Subcutaneous abdominal adipose tissue (tissue), 5 donors: ENCODE measurements at regions not wholly inside any gene's neighbourhood (a gene's known extent, or its start where the extent isn't known, plus 50 kb on each side); places are given as distances from the start of the nearest gene placed in this dataset.

Experiments used
- H3K27ac ChIP-seq: one replicate; pipeline ENCODE4 v1.7.0; 2013; ENCODE audit warnings: low read depth, mild to moderate bottlenecking, inconsistent platforms, low read length, moderate library complexity
- H3K27me3 ChIP-seq, 5 donors: one replicate each; pipeline ENCODE4 v1.7.0; 2013; ENCODE audit warnings: low read length in 5 of 5, inconsistent platforms in 1 of 5; ENCODE audit not compliant: control insufficient read depth in 5 of 5, insufficient read depth in 4 of 5
- H3K36me3 ChIP-seq, 5 donors: one replicate each; pipeline ENCODE4 v1.7.0; 2013; ENCODE audit warnings: low read length in 5 of 5; ENCODE audit not compliant: control insufficient read depth in 5 of 5, insufficient read depth in 5 of 5
- H3K4me1 ChIP-seq, 5 donors: one replicate each; pipeline ENCODE4 v1.7.0; 2013; ENCODE audit warnings: low read length in 5 of 5, mild to moderate bottlenecking in 3 of 5, moderate library complexity in 1 of 5; ENCODE audit not compliant: control insufficient read depth in 5 of 5, insufficient read depth in 5 of 5
- H3K4me3 ChIP-seq, 5 donors: one replicate each; pipeline ENCODE4 v1.7.0; 2013; ENCODE audit warnings: low read length in 5 of 5, low read depth in 1 of 5
- H3K9ac ChIP-seq, 5 donors: one replicate each; pipeline ENCODE4 v1.7.0; 2013; ENCODE audit warnings: low read length in 5 of 5, mild to moderate bottlenecking in 4 of 5, moderate library complexity in 3 of 5
- H3K9me3 ChIP-seq, 5 donors: one replicate each; pipeline ENCODE4 v1.7.0; 2013; ENCODE audit warnings: low read length in 5 of 5; ENCODE audit not compliant: control insufficient read depth in 5 of 5
- donor health status: healthy.
- donor health status: healthy.
- donor health status: healthy.
- donor health status: healthy.
- donor health status: healthy.

- Histone ChIP-seq H3K4me1 (no peaks in the 10 kb centered on the region), H3K9ac (no peak overlapping the region), H3K4me3 (no peak overlapping the region), H3K27ac (no peak overlapping the region), H3K27me3 (no peaks in the 10 kb centered on the region), H3K9me3 (no peaks in the 10 kb centered on the region), H3K36me3 (no peaks in the 10 kb centered on the region)
Observed at GRCh38 chr13:68168448-68168847, 938.3 kb upstream of the PCDH9 start.

GRCh38 chr13:68160466-68160865 lies 930.3 kb upstream of the PCDH9 start:
- Histone ChIP-seq H3K4me3 (no peak overlapping the region), H3K9ac (no peak overlapping the region), H3K27ac (no peak overlapping the region), H3K27me3 (no peaks in the 10 kb centered on the region), H3K36me3 (no peaks in the 10 kb centered on the region), H3K4me1 (no peaks in the 10 kb centered on the region), H3K9me3 (no peaks in the 10 kb centered on the region)

- no peak overlapping the region for H3K4me3 ChIP-seq
- H3K4me1 ChIP-seq, result no peaks in the 10 kb centered on the region
- H3K9ac ChIP-seq, result no peak overlapping the region
- peaks cover 0 to 6% (median 0%) of the 10 kb centered on the region in 5 donors for H3K9me3 ChIP-seq
- H3K27me3 ChIP-seq, result no peaks in the 10 kb centered on the region
- H3K36me3 ChIP-seq, result no peaks in the 10 kb centered on the region
- no peak overlapping the region for H3K27ac ChIP-seq
Observed at GRCh38 chr13:68152414-68152813, 922.3 kb upstream of the PCDH9 start.

- no peak overlapping the region for H3K9ac ChIP-seq
- no peak overlapping the region for H3K4me3 ChIP-seq
- no peaks in the 10 kb centered on the region for H3K9me3 ChIP-seq
- no peaks in the 10 kb centered on the region for H3K27me3 ChIP-seq
- H3K36me3 ChIP-seq, result no peaks in the 10 kb centered on the region
- no peaks in the 10 kb centered on the region for H3K4me1 ChIP-seq
- no peak overlapping the region for H3K27ac ChIP-seq
Observed at GRCh38 chr13:68145852-68146251, 915.7 kb upstream of the PCDH9 start.

- H3K9me3 ChIP-seq, result no peaks in the 10 kb centered on the region
- H3K9ac ChIP-seq, result no peak overlapping the region
- no peaks in the 10 kb centered on the region for H3K27me3 ChIP-seq
- no peaks in the 10 kb centered on the region for H3K36me3 ChIP-seq
- H3K4me1 ChIP-seq, result no peaks in the 10 kb centered on the region
- H3K27ac ChIP-seq, result no peak overlapping the region
- no peak overlapping the region for H3K4me3 ChIP-seq
Observed at GRCh38 chr13:68128297-68128915, 898.3 kb upstream of the PCDH9 start.

GRCh38 chr13:68125087-68125480 lies 894.9 kb upstream of the PCDH9 start:
- Histone ChIP-seq H3K27me3 (no peaks in the 10 kb centered on the region), H3K4me1 (no peaks in the 10 kb centered on the region), H3K9me3 (no peaks in the 10 kb centered on the region), H3K36me3 (no peaks in the 10 kb centered on the region), H3K9ac (no peak overlapping the region), H3K27ac (no peak overlapping the region), H3K4me3 (no peak overlapping the region)

GRCh38 chr13:68124437-68125086 lies 894.4 kb upstream of the PCDH9 start:
- Histone ChIP-seq H3K4me1 (no peaks in the 10 kb centered on the region), H3K9me3 (no peaks in the 10 kb centered on the region), H3K27me3 (no peaks in the 10 kb centered on the region), H3K4me3 (no peak overlapping the region), H3K36me3 (no peaks in the 10 kb centered on the region), H3K9ac (no peak overlapping the region), H3K27ac (no peak overlapping the region)

GRCh38 chr13:68110178-68110768 lies 880.1 kb upstream of the PCDH9 start:
- H3K4me3 ChIP-seq, result no peak overlapping the region

GRCh38 chr13:68107667-68108066 lies 877.5 kb upstream of the PCDH9 start:
- Histone ChIP-seq H3K27me3 (no peaks in the 10 kb centered on the region), H3K9me3 (peaks cover 0 to 31% (median 17%) of the 10 kb centered on the region in 5 donors)

More at GRCh38 chr13:68110178-68110768, 880.1 kb upstream of the PCDH9 start:
- no peaks in the 10 kb centered on the region for H3K27me3 ChIP-seq
- H3K9me3 ChIP-seq, result peaks cover 0 to 31% (median 17%) of the 10 kb centered on the region in 5 donors
- no peak overlapping the region for H3K9ac ChIP-seq
- H3K27ac ChIP-seq, result no peak overlapping the region
- no peaks in the 10 kb centered on the region for H3K4me1 ChIP-seq
- no peaks in the 10 kb centered on the region for H3K36me3 ChIP-seq

GRCh38 chr13:68099631-68100030 lies 869.5 kb upstream of the PCDH9 start:
- Histone ChIP-seq H3K9me3 (no peaks in the 10 kb centered on the region), H3K4me3 (no peak overlapping the region), H3K9ac (no peak overlapping the region), H3K36me3 (no peaks in the 10 kb centered on the region), H3K27ac (no peak overlapping the region), H3K4me1 (peaks cover 0 to 8% (median 3%) of the 10 kb centered on the region in 5 donors), H3K27me3 (no peaks in the 10 kb centered on the region)

More at GRCh38 chr13:68107667-68108066, 877.5 kb upstream of the PCDH9 start:
- Histone ChIP-seq H3K9ac (no peak overlapping the region), H3K36me3 (no peaks in the 10 kb centered on the region), H3K27ac (no peak overlapping the region), H3K4me3 (no peak overlapping the region), H3K4me1 (no peaks in the 10 kb centered on the region)
